GM23248 (cell line): ENCODE measurements at regions not wholly inside any gene's neighbourhood (a gene's known extent, or its start where the extent isn't known, plus 50 kb on each side); places are given as distances from the start of the nearest gene placed in this dataset.

Experiments used
- EZH2 ChIP-seq: fragments of 200-600 bp; sonication (generic); IDR thresholded peaks from 2 replicates; pipeline ENCODE4 v1.6.1; 2018; ENCODE audit warnings: antibody characterized with exemption, mild to moderate bottlenecking; ENCODE audit not compliant: insufficient read depth, poor library complexity, severe bottlenecking
- EZH2phosphoT487 ChIP-seq: fragments of 200-600 bp; sonication (generic); IDR thresholded peaks from 2 replicates; pipeline ENCODE4 v1.6.1; 2018; ENCODE audit warnings: antibody characterized with exemption, moderate library complexity, mild to moderate bottlenecking, low read depth; ENCODE audit not compliant: insufficient read depth

- TF ChIP-seq EZH2 (no peak), EZH2phosphoT487 (no peak)
These were observed 146.2 kb upstream of the DMRT1 start for GRCh38 chr9:695252-695651.
